ENCODE measurements at regions not wholly inside any gene's neighbourhood (a gene's known extent, or its start where the extent isn't known, plus 50 kb on each side); places are given as distances from the start of the nearest gene placed in this dataset.

GRCh38 chr4:116328261-116328860 is 757.0 kb downstream of the TRAM1L1 start:
- Histone ChIP-seq H3K9ac (ENCODE audit: low read depth, low read length) (no peak overlapping the region), H4K20me1 (ENCODE audit: insufficient read depth, low read length) (no peaks in the 10 kb centered on the region), H2BK120ac (ENCODE audit: low read depth, low read length) (no peak overlapping the region), H2BK20ac (ENCODE audit: low read depth, low read length) (no peak overlapping the region), H3K9me1 (ENCODE audit: insufficient read depth, low read length) (no peaks in the 10 kb centered on the region), H2BK5ac (ENCODE audit: low read depth, low read length, poor library complexity, severe bottlenecking) (no peak overlapping the region), H3K4me2 (ENCODE audit: low read depth, low read length) (no peak overlapping the region), H3K4me1 (ENCODE audit: control insufficient read depth, insufficient read depth, low read length) (no peaks in the 10 kb centered on the region), H2BK15ac (ENCODE audit: low read depth, low read length) (no peak overlapping the region), H3K56ac (ENCODE audit: extremely low read depth, insufficient read depth, low read length) (no peak overlapping the region), H4K5ac (ENCODE audit: low read depth, low read length) (no peak overlapping the region), H2AFZ (replicated peaks; ENCODE audit: low read length, poor library complexity) (no peak overlapping the region), H3K23ac (ENCODE audit: low read depth, low read length) (no peak overlapping the region), H2AK5ac (ENCODE audit: low read depth, low read length) (no peak overlapping the region), H3K14ac (replicated peaks; ENCODE audit: low read depth, low read length) (no peak overlapping the region), H3K4ac (ENCODE audit: low read depth, low read length) (no peak overlapping the region), H3K27me3 (ENCODE audit: control insufficient read depth, insufficient read depth, low read length) (no peaks in the 10 kb centered on the region), H3K27ac (ENCODE audit: insufficient read depth, low read length) (no peak overlapping the region), H3K9me3 (ENCODE audit: control insufficient read depth, insufficient read depth, low read length) (peaks cover 1% of the 10 kb centered on the region; the same call in 1 of the 2 replicates), H3K36me3 (ENCODE audit: control insufficient read depth, insufficient read depth, low read length) (no peaks in the 10 kb centered on the region), H3K79me1 (ENCODE audit: low read depth in 1 of 2, low read length in 2 of 2) (no peaks in the 10 kb centered on the region), H3K18ac (ENCODE audit: low read depth, low read length) (no peak overlapping the region), H3K4me3 (ENCODE audit: insufficient read depth, low read depth, low read length) (no peak overlapping the region), H4K8ac (ENCODE audit: low read depth in 2 of 2, low read length in 2 of 2) (no peak overlapping the region), H4K91ac (ENCODE audit: insufficient read depth, low read depth, low read length) (no peak overlapping the region), H2AK9ac (replicated peaks; ENCODE audit: low read depth, low read length, poor library complexity) (no peak overlapping the region)
- dilution Hi-C loops (cut with HindIII; ENCODE audit: low sequenced_read_pairs, unreplicated experiment) (no loop called here), in situ Hi-C loops (cut with MboI; ENCODE audit: low sequenced_read_pairs) (no loop called here), intact Hi-C loops (cut with micrococcal nuclease) (no loop called here)
- no CpG with 5 or more reads among the region's 2 CpGs for WGBS, 2 experiments (ENCODE audit: extremely low coverage in 2 of 2, insufficient read length in 1 of 2)
- TF ChIP-seq BHLHE40 (IDR thresholded peaks at IDR 0.05; ENCODE audit: low read depth, low read length) (no peak), MAZ (IDR thresholded peaks at IDR 0.05; ENCODE audit: borderline replicate concordance, low read depth, low read length) (no peak), MAFK (IDR thresholded peaks at IDR 0.05; ENCODE audit: low read depth, low read length) (no peak)
- ChIA-PET CTCF (no interaction called here), POLR2A (ENCODE audit: unreplicated experiment) (no interaction called here)
- no peak for ATAC-seq (ENCODE audit: low read depth)
- no peak for DNase-seq
- BruUV-seq (replicated peaks): no TSS peak

Measured in IMR-90 (cell line).